CD8-positive, alpha-beta memory T cell (primary cell): ENCODE measurements at regions not wholly inside any gene's neighbourhood (a gene's known extent, or its start where the extent isn't known, plus 50 kb on each side); places are given as distances from the start of the nearest gene placed in this dataset.

Experiments used
- CTCF ChIA-PET: fragments of 350-600 bp; sonication (Branson Sonifier 250); formaldehyde crosslinking; loops from one replicate; lab custom pipeline; 2021; ENCODE audit warnings: antibody characterized with exemption; lab: Charles Lee
- POLR2A ChIA-PET: fragments of 350-600 bp; sonication (Branson Sonifier 250); formaldehyde crosslinking; loops from one replicate; lab custom pipeline; 2021; ENCODE audit warnings: antibody characterized with exemption; lab: Charles Lee
- DNase-seq, 5 donors: peaks; one replicate each; pipeline versions ENCODE4 v3.0.0 to v3.0.0-alpha.2; 2020 to 2022; ENCODE audit warnings: mixed read lengths in 1 of 5
- H3K27ac ChIP-seq: one replicate; pipeline ENCODE4 v1.7.0; 2013; ENCODE audit warnings: low read depth, mild to moderate bottlenecking, low read length, moderate library complexity
- H3K27me3 ChIP-seq: 2 replicates; pipeline ENCODE4 v1.7.0; 2013; ENCODE audit warnings: low read length, mild to moderate bottlenecking; ENCODE audit not compliant: insufficient read depth, poor library complexity, severe bottlenecking
- H3K36me3 ChIP-seq: 2 replicates; pipeline ENCODE4 v1.7.0; 2013; ENCODE audit warnings: mild to moderate bottlenecking, low read length, moderate library complexity; ENCODE audit not compliant: insufficient read depth
- H3K4me1 ChIP-seq: 2 replicates; pipeline ENCODE4 v1.7.0; 2013; ENCODE audit warnings: mild to moderate bottlenecking, low read length, moderate library complexity; ENCODE audit not compliant: insufficient read depth
- H3K4me3 ChIP-seq: 2 replicates; pipeline ENCODE4 v1.7.0; 2013; ENCODE audit warnings: mild to moderate bottlenecking, low read length
- H3K9me3 ChIP-seq: 2 replicates; pipeline ENCODE4 v1.7.0; 2013; ENCODE audit warnings: mild to moderate bottlenecking, low read length
- H3K27ac Mint-ChIP-seq, 8 donors: one replicate each; pipeline ENCODE4 v1.8.0; 2020 to 2021; ENCODE audit warnings: mixed read lengths in 8 of 8, mild to moderate bottlenecking in 6 of 8, inconsistent platforms in 3 of 8, moderate library complexity in 3 of 8
- H3K27me3 Mint-ChIP-seq, 2 donors: one replicate each; pipeline ENCODE4 v1.8.0; 2020 to 2021; ENCODE audit warnings: mixed read lengths in 2 of 2, mild to moderate bottlenecking in 1 of 2, moderate library complexity in 1 of 2
- H3K36me3 Mint-ChIP-seq, 3 donors: one replicate each; pipeline ENCODE4 v1.8.0; 2020 to 2021; ENCODE audit warnings: mixed read lengths in 3 of 3, inconsistent platforms in 1 of 3, mild to moderate bottlenecking in 1 of 3
- H3K4me1 Mint-ChIP-seq, 3 donors: one replicate each; pipeline ENCODE4 v1.8.0; 2020 to 2021; ENCODE audit warnings: mixed read lengths in 3 of 3, inconsistent platforms in 1 of 3, mild to moderate bottlenecking in 1 of 3
- H3K4me3 Mint-ChIP-seq, 7 donors: one replicate each; pipeline ENCODE4 v1.8.0; 2020 to 2021; ENCODE audit warnings: mixed read lengths in 7 of 7, mild to moderate bottlenecking in 6 of 7, moderate library complexity in 4 of 7, inconsistent platforms in 2 of 7
- H3K9me3 Mint-ChIP-seq, 5 donors: one replicate each; pipeline ENCODE4 v1.8.0; 2020 to 2022; ENCODE audit warnings: mixed read lengths in 5 of 5, mild to moderate bottlenecking in 3 of 5, moderate library complexity in 2 of 5, inconsistent platforms in 1 of 5

GRCh38 chr1:91148641-91149069 lies 126.8 kb upstream of the ZNF644 start:
- no peak for DNase-seq
- peaks cover 0 to 6% (median 0%) of the 10 kb centered on the region in 3 donors for H3K36me3 Mint-ChIP-seq
- POLR2A ChIA-PET = no interaction called here

GRCh38 chr1:91141858-91142257 lies 120.0 kb upstream of the ZNF644 start:
- CTCF ChIA-PET = no interaction called here

More at GRCh38 chr1:91148641-91149069, 126.8 kb upstream of the ZNF644 start:
- Histone ChIP-seq H3K4me1 (no peaks in the 10 kb centered on the region), H3K4me3 (no peak overlapping the region), H3K27ac (no peak overlapping the region), H3K27me3 (no peaks in the 10 kb centered on the region), H3K36me3 (no peaks in the 10 kb centered on the region), H3K9me3 (no peaks in the 10 kb centered on the region)
- Mint-ChIP-seq H3K9me3 (no peaks in the 10 kb centered on the region), H3K27ac (no peak overlapping the region), H3K27me3 (peaks cover 5 to 15% of the 10 kb centered on the region in 2 donors), H3K4me1 (no peaks in the 10 kb centered on the region), H3K4me3 (no peak overlapping the region)
- CTCF ChIA-PET = no interaction called here

GRCh38 chr1:91138959-91139358 lies 117.1 kb upstream of the ZNF644 start:
- no peaks in the 10 kb centered on the region for H3K9me3 Mint-ChIP-seq
- H3K27ac Mint-ChIP-seq = no peak overlapping the region
- H3K27me3 Mint-ChIP-seq = peaks cover 0 to 2% of the 10 kb centered on the region in 2 donors
- CTCF ChIA-PET = interaction anchor here (1.4 kb wide), 1 partner anchor 27 kb away, joined by 3 read pairs; no protein-coding TSS in a partner anchor
- POLR2A ChIA-PET = no interaction called here
- H3K27me3 ChIP-seq = no peaks in the 10 kb centered on the region
- H3K36me3 ChIP-seq = no peaks in the 10 kb centered on the region
- peaks cover 2 to 8% (median 8%) of the 10 kb centered on the region in 3 donors for H3K4me1 Mint-ChIP-seq
- no peak overlapping the region for H3K4me3 Mint-ChIP-seq
- no peaks in the 10 kb centered on the region for H3K9me3 ChIP-seq
- no peak for DNase-seq
- H3K27ac ChIP-seq = no peak overlapping the region
- H3K4me3 ChIP-seq = no peak overlapping the region
- H3K36me3 Mint-ChIP-seq = no peaks in the 10 kb centered on the region
- no peaks in the 10 kb centered on the region for H3K4me1 ChIP-seq

More at GRCh38 chr1:91141858-91142257, 120.0 kb upstream of the ZNF644 start:
- no peak for DNase-seq
- Histone ChIP-seq H3K27ac (no peak overlapping the region), H3K4me1 (no peaks in the 10 kb centered on the region), H3K27me3 (no peaks in the 10 kb centered on the region), H3K9me3 (no peaks in the 10 kb centered on the region), H3K36me3 (no peaks in the 10 kb centered on the region), H3K4me3 (no peak overlapping the region)
- no peaks in the 10 kb centered on the region for H3K4me1 Mint-ChIP-seq
- no peak overlapping the region for H3K27ac Mint-ChIP-seq
- POLR2A ChIA-PET = no interaction called here
- H3K36me3 Mint-ChIP-seq = no peaks in the 10 kb centered on the region
- no peaks in the 10 kb centered on the region for H3K9me3 Mint-ChIP-seq
- peaks cover 0 to 2% of the 10 kb centered on the region in 2 donors for H3K27me3 Mint-ChIP-seq
- no peak overlapping the region for H3K4me3 Mint-ChIP-seq

- Mint-ChIP-seq H3K27ac (no peak overlapping the region), H3K36me3 (no peaks in the 10 kb centered on the region), H3K4me3 (no peak overlapping the region), H3K9me3 (no peaks in the 10 kb centered on the region), H3K4me1 (peaks cover 2 to 8% (median 8%) of the 10 kb centered on the region in 3 donors), H3K27me3 (no peaks in the 10 kb centered on the region)
- Histone ChIP-seq H3K4me1 (no peaks in the 10 kb centered on the region), H3K27ac (no peak overlapping the region), H3K4me3 (no peak overlapping the region), H3K27me3 (no peaks in the 10 kb centered on the region), H3K9me3 (no peaks in the 10 kb centered on the region), H3K36me3 (no peaks in the 10 kb centered on the region)
- ChIA-PET CTCF (interaction anchor here (1.0 kb wide), 2 partner anchors 10 to 14 kb away, joined by 3 read pairs; no protein-coding TSS in a partner anchor), POLR2A (no interaction called here)
- no peak for DNase-seq
Observed at GRCh38 chr1:91137173-91137852, 115.5 kb upstream of the ZNF644 start.

GRCh38 chr1:91135799-91136198 lies 114.0 kb upstream of the ZNF644 start:
- H3K9me3 ChIP-seq = no peaks in the 10 kb centered on the region
- CTCF ChIA-PET = interaction anchor here (1.1 kb wide), 1 partner anchor 10 kb away, joined by 3 read pairs; no protein-coding TSS in a partner anchor
- POLR2A ChIA-PET = no interaction called here
- Mint-ChIP-seq H3K36me3 (no peaks in the 10 kb centered on the region), H3K9me3 (no peaks in the 10 kb centered on the region), H3K4me3 (no peak overlapping the region), H3K4me1 (peaks cover 2 to 8% (median 8%) of the 10 kb centered on the region in 3 donors), H3K27ac (no peak overlapping the region), H3K27me3 (peaks cover 0 to 3% of the 10 kb centered on the region in 2 donors)
- H3K4me1 ChIP-seq = no peaks in the 10 kb centered on the region
- DNase-seq = no peak
- H3K27me3 ChIP-seq = no peaks in the 10 kb centered on the region
- H3K4me3 ChIP-seq = no peak overlapping the region
- no peaks in the 10 kb centered on the region for H3K36me3 ChIP-seq
- H3K27ac ChIP-seq = no peak overlapping the region

GRCh38 chr1:91133248-91133647 lies 111.4 kb upstream of the ZNF644 start:
- Mint-ChIP-seq H3K36me3 (no peaks in the 10 kb centered on the region), H3K9me3 (no peaks in the 10 kb centered on the region), H3K27me3 (peaks cover 0 to 3% of the 10 kb centered on the region in 2 donors), H3K4me1 (peaks cover 2 to 8% (median 8%) of the 10 kb centered on the region in 3 donors), H3K4me3 (no peak overlapping the region), H3K27ac (no peak overlapping the region)
- no peak for DNase-seq
- Histone ChIP-seq H3K27me3 (no peaks in the 10 kb centered on the region), H3K36me3 (no peaks in the 10 kb centered on the region), H3K4me3 (no peak overlapping the region), H3K4me1 (no peaks in the 10 kb centered on the region), H3K9me3 (no peaks in the 10 kb centered on the region), H3K27ac (no peak overlapping the region)
- ChIA-PET CTCF (no interaction called here), POLR2A (no interaction called here)

- no peaks in the 10 kb centered on the region for H3K36me3 Mint-ChIP-seq
- Histone ChIP-seq H3K36me3 (no peaks in the 10 kb centered on the region), H3K27ac (no peak overlapping the region), H3K27me3 (no peaks in the 10 kb centered on the region), H3K9me3 (no peaks in the 10 kb centered on the region), H3K4me3 (no peak overlapping the region), H3K4me1 (no peaks in the 10 kb centered on the region)
- H3K9me3 Mint-ChIP-seq = no peaks in the 10 kb centered on the region
- H3K27me3 Mint-ChIP-seq = peaks cover 0 to 7% of the 10 kb centered on the region in 2 donors
- CTCF ChIA-PET = no interaction called here
- H3K4me3 Mint-ChIP-seq = no peak overlapping the region
- no peak overlapping the region for H3K27ac Mint-ChIP-seq
- no peaks in the 10 kb centered on the region for H3K4me1 Mint-ChIP-seq
- POLR2A ChIA-PET = no interaction called here
- no peak for DNase-seq
Observed at GRCh38 chr1:91130256-91130985, 108.6 kb upstream of the ZNF644 start.

GRCh38 chr1:91129458-91129857 lies 107.6 kb upstream of the ZNF644 start:
- H3K4me3 ChIP-seq = no peak overlapping the region
- no peaks in the 10 kb centered on the region for H3K9me3 ChIP-seq
- H3K4me1 Mint-ChIP-seq = peaks cover 6 to 9% (median 9%) of the 10 kb centered on the region in 3 donors
- no peaks in the 10 kb centered on the region for H3K27me3 ChIP-seq
- DNase-seq = no peak
- no peak overlapping the region for H3K4me3 Mint-ChIP-seq
- H3K27me3 Mint-ChIP-seq = peaks cover 0 to 7% of the 10 kb centered on the region in 2 donors
- no peak overlapping the region for H3K27ac Mint-ChIP-seq
- H3K9me3 Mint-ChIP-seq = no peaks in the 10 kb centered on the region
- ChIA-PET POLR2A (no interaction called here), CTCF (no interaction called here)
- no peaks in the 10 kb centered on the region for H3K36me3 ChIP-seq
- H3K4me1 ChIP-seq = no peaks in the 10 kb centered on the region
- no peaks in the 10 kb centered on the region for H3K36me3 Mint-ChIP-seq
- H3K27ac ChIP-seq = no peak overlapping the region
